ENCODE measurements at regions not wholly inside any gene's neighbourhood (a gene's known extent, or its start where the extent isn't known, plus 50 kb on each side); places are given as distances from the start of the nearest gene placed in this dataset.

DNA sequence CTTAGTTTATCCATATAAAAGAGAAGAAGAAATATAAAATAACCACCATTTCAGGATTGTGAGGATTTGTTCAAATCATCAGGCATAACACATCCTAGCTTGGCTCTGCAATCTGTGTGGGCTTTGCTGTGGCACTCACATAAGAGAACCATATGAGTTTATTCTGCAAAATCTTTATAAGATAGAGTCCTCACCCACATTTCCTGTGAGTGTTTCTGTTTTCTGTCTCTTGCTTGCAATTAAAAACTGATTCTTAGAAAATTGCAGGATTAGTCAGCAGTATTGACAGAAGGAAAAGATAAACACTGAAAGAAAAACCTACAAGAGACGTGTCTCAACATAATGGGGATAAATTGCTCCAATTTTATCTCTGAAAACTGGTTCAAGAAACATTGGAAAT lies 258.5 kb downstream of the RND3 start:
- H3K27ac ChIP-seq: no peak overlapping the region
- no peak overlapping the region for H3K4me3 ChIP-seq
- H3K9me3 ChIP-seq: no peaks in the 10 kb centered on the region
- 21 to 25% methylated on average over 1 of the region's 1 CpG for WGBS, 2 donors
- H3K4me1 ChIP-seq: no peaks in the 10 kb centered on the region
- FAIRE-seq: no peak
- intact Hi-C loops (cut with DNase I): no loop called here
- no peaks in the 10 kb centered on the region for H3K27me3 ChIP-seq
- no peaks in the 10 kb centered on the region for H3K36me3 ChIP-seq
- TF ChIP-seq CTCF (IDR thresholded peaks at IDR 0.05): no peak
- ATAC-seq: no peak
- no peak for DNase-seq

- no peak for TF ChIP-seq CTCF (IDR thresholded peaks at IDR 0.05)
- FAIRE-seq (no peak), ATAC-seq (no peak), DNase-seq (no peak)
- intact Hi-C loops (cut with DNase I): no loop called here
- Histone ChIP-seq H3K27me3 (no peaks in the 10 kb centered on the region), H3K36me3 (no peaks in the 10 kb centered on the region), H3K4me3 (no peak overlapping the region), H3K4me1 (no peaks in the 10 kb centered on the region), H3K9me3 (no peaks in the 10 kb centered on the region), H3K27ac (no peak overlapping the region)
- WGBS, 2 donors: 77 to 84% methylated on average over 1 of the region's 1 CpG
These were observed 262.4 kb downstream of the RND3 start for GRCh38 chr2:150225030-150225429.

GRCh38 chr2:150224321-150224720 lies 263.1 kb downstream of the RND3 start:
- ATAC-seq (no peak), DNase-seq (no peak), FAIRE-seq (no peak)
- Histone ChIP-seq H3K9me3 (no peaks in the 10 kb centered on the region), H3K27ac (no peak overlapping the region), H3K4me3 (no peak overlapping the region), H3K36me3 (no peaks in the 10 kb centered on the region), H3K27me3 (no peaks in the 10 kb centered on the region), H3K4me1 (no peaks in the 10 kb centered on the region)
- WGBS, 2 donors: 91 to 92% methylated on average over 3 of the region's 3 CpGs
- intact Hi-C loops (cut with DNase I): no loop called here
- no peak for TF ChIP-seq CTCF (IDR thresholded peaks at IDR 0.05)

- intact Hi-C loops (cut with DNase I): no loop called here
- WGBS, 2 donors: 88 to 95% methylated on average over 5 of the region's 5 CpGs
- FAIRE-seq: no peak
These were observed 264.5 kb downstream of the RND3 start for GRCh38 chr2:150222942-150223341.

GRCh38 chr2:150222379-150222778 lies 265.1 kb downstream of the RND3 start:
- Histone ChIP-seq H3K9me3 (no peaks in the 10 kb centered on the region), H3K27ac (no peak overlapping the region), H3K36me3 (no peaks in the 10 kb centered on the region), H3K4me1 (no peaks in the 10 kb centered on the region), H3K27me3 (no peaks in the 10 kb centered on the region), H3K4me3 (no peak overlapping the region)
- intact Hi-C loops (cut with DNase I): no loop called here
- no peak for TF ChIP-seq CTCF (IDR thresholded peaks at IDR 0.05)
- ATAC-seq (no peak), FAIRE-seq (no peak), DNase-seq (no peak)
- WGBS, 2 donors: 72 to 79% methylated on average over 6 of the region's 6 CpGs

More at GRCh38 chr2:150222942-150223341, 264.5 kb downstream of the RND3 start:
- DNase-seq (no peak), ATAC-seq (no peak)
- Histone ChIP-seq H3K4me1 (no peaks in the 10 kb centered on the region), H3K9me3 (no peaks in the 10 kb centered on the region), H3K27me3 (no peaks in the 10 kb centered on the region), H3K4me3 (no peak overlapping the region), H3K36me3 (no peaks in the 10 kb centered on the region), H3K27ac (no peak overlapping the region)
- no peak for TF ChIP-seq CTCF (IDR thresholded peaks at IDR 0.05)
